ENCODE measurements at regions not wholly inside any gene's neighbourhood (a gene's known extent, or its start where the extent isn't known, plus 50 kb on each side); places are given as distances from the start of the nearest gene placed in this dataset.
"Not testable (repeated sequence)": the region's sequence is repeated elsewhere in the genome, so short reads cannot be mapped to it uniquely, and the experiment has no call there.

GRCh38 chr1:55813618-55814017 lies 598.5 kb upstream of the USP24 start:
- DNase-seq, result no peak
- Mint-ChIP-seq H3K4me3 (no peak overlapping the region), H3K27ac (no peak overlapping the region), H3K9me3 (no peaks in the 10 kb centered on the region), H3K36me3 (ENCODE audit: insufficient read depth) (no peaks in the 10 kb centered on the region), H3K4me1 (ENCODE audit: low read depth in 2 of 2) (no peaks in the 10 kb centered on the region), H3K27me3 (no peaks in the 10 kb centered on the region)
- no peak for ATAC-seq (replicated peaks)

- no peaks in the 10 kb centered on the region for H3K27me3 Mint-ChIP-seq
- ATAC-seq (replicated peaks) (no peak), DNase-seq (no peak)
- H3K27ac Mint-ChIP-seq, result no peak overlapping the region
- H3K4me1 Mint-ChIP-seq (ENCODE audit: low read depth in 2 of 2), result no peaks in the 10 kb centered on the region
- H3K4me3 Mint-ChIP-seq, result no peak overlapping the region
- H3K36me3 Mint-ChIP-seq (ENCODE audit: insufficient read depth), result no peaks in the 10 kb centered on the region
- H3K9me3 Mint-ChIP-seq, result no peaks in the 10 kb centered on the region
Measured at GRCh38 chr1:55812281-55812680, 597.1 kb upstream of the USP24 start.

- H3K27me3 Mint-ChIP-seq, result peaks cover 5 to 14% of the 10 kb centered on the region in 2 donors
- ATAC-seq (replicated peaks) (no peak), DNase-seq (no peak)
- H3K9me3 Mint-ChIP-seq, result peaks cover 6 to 15% of the 10 kb centered on the region in 2 donors
- H3K27ac Mint-ChIP-seq, result no peak overlapping the region
- H3K4me3 Mint-ChIP-seq, result no peak overlapping the region
- H3K36me3 Mint-ChIP-seq (ENCODE audit: insufficient read depth), result no peaks in the 10 kb centered on the region
- H3K4me1 Mint-ChIP-seq (ENCODE audit: low read depth in 2 of 2), result no peaks in the 10 kb centered on the region
Measured at GRCh38 chr1:55808263-55808662, 593.1 kb upstream of the USP24 start.

- ATAC-seq (replicated peaks) (no peak), DNase-seq (no peak)
- Mint-ChIP-seq H3K27ac (no peak overlapping the region), H3K9me3 (peaks cover 6 to 15% of the 10 kb centered on the region in 2 donors), H3K27me3 (peaks cover 13 to 14% of the 10 kb centered on the region in 2 donors), H3K4me1 (ENCODE audit: low read depth in 2 of 2) (no peaks in the 10 kb centered on the region), H3K4me3 (no peak overlapping the region), H3K36me3 (ENCODE audit: insufficient read depth) (no peaks in the 10 kb centered on the region)
Measured at GRCh38 chr1:55803429-55803828, 588.3 kb upstream of the USP24 start.

- Mint-ChIP-seq H3K27me3 (peaks cover 13 to 14% of the 10 kb centered on the region in 2 donors), H3K4me3 (no peak overlapping the region), H3K9me3 (peaks cover 6 to 15% of the 10 kb centered on the region in 2 donors), H3K27ac (no peak overlapping the region), H3K36me3 (ENCODE audit: insufficient read depth) (no peaks in the 10 kb centered on the region), H3K4me1 (ENCODE audit: low read depth in 2 of 2) (no peaks in the 10 kb centered on the region)
- ATAC-seq (replicated peaks), result no peak
- DNase-seq, result no peak
Measured at GRCh38 chr1:55801481-55801880, 586.3 kb upstream of the USP24 start.

- no peak for ATAC-seq (replicated peaks)
Measured at GRCh38 chr1:55800503-55800902, 585.3 kb upstream of the USP24 start.

GRCh38 chr1:55793856-55794255 lies 578.7 kb upstream of the USP24 start:
- Mint-ChIP-seq H3K4me3 (no peak overlapping the region), H3K36me3 (ENCODE audit: insufficient read depth) (no peaks in the 10 kb centered on the region), H3K4me1 (ENCODE audit: low read depth in 2 of 2) (no peaks in the 10 kb centered on the region), H3K27me3 (no peaks in the 10 kb centered on the region), H3K27ac (no peak overlapping the region), H3K9me3 (no peaks in the 10 kb centered on the region)
- no peak for DNase-seq
- no peak for ATAC-seq (replicated peaks)

More at GRCh38 chr1:55800503-55800902, 585.3 kb upstream of the USP24 start:
- peaks cover 8% of the 10 kb centered on the region in 2 donors for H3K27me3 Mint-ChIP-seq
- no peak for DNase-seq
- no peak overlapping the region for H3K27ac Mint-ChIP-seq
- H3K4me3 Mint-ChIP-seq, result no peak overlapping the region
- H3K9me3 Mint-ChIP-seq, result peaks cover under 1 to 8% of the 10 kb centered on the region in 2 donors
- H3K4me1 Mint-ChIP-seq (ENCODE audit: low read depth in 2 of 2), result no peaks in the 10 kb centered on the region
- no peaks in the 10 kb centered on the region for H3K36me3 Mint-ChIP-seq (ENCODE audit: insufficient read depth)

- Mint-ChIP-seq H3K4me3 (no peak overlapping the region), H3K36me3 (ENCODE audit: insufficient read depth) (no peaks in the 10 kb centered on the region), H3K27me3 (no peaks in the 10 kb centered on the region), H3K9me3 (peaks cover 0 to 2% of the 10 kb centered on the region in 2 donors), H3K27ac (no peak overlapping the region), H3K4me1 (ENCODE audit: low read depth in 2 of 2) (no peaks in the 10 kb centered on the region)
- ATAC-seq (replicated peaks) (no peak), DNase-seq (no peak)
Measured at GRCh38 chr1:55792870-55793269, 577.7 kb upstream of the USP24 start.

GRCh38 chr1:55789466-55789865 lies 574.3 kb upstream of the USP24 start:
- DNase-seq (no peak), ATAC-seq (replicated peaks) (no peak)
- H3K27ac Mint-ChIP-seq, result no peak overlapping the region
- peaks cover 0 to 7% of the 10 kb centered on the region in 2 donors for H3K27me3 Mint-ChIP-seq
- H3K4me3 Mint-ChIP-seq, result no peak overlapping the region
- peaks cover 0 to 2% of the 10 kb centered on the region in 2 donors for H3K9me3 Mint-ChIP-seq
- H3K36me3 Mint-ChIP-seq (ENCODE audit: insufficient read depth), result no peaks in the 10 kb centered on the region
- H3K4me1 Mint-ChIP-seq (ENCODE audit: low read depth in 2 of 2), result no peaks in the 10 kb centered on the region

GRCh38 chr1:55786396-55786795 lies 571.2 kb upstream of the USP24 start:
- ATAC-seq (replicated peaks), result no peak
- Mint-ChIP-seq H3K36me3 (ENCODE audit: insufficient read depth) (no peaks in the 10 kb centered on the region), H3K4me1 (ENCODE audit: low read depth in 2 of 2) (no peaks in the 10 kb centered on the region), H3K4me3 (no peak overlapping the region), H3K27me3 (peaks cover 0 to 11% of the 10 kb centered on the region in 2 donors), H3K9me3 (peaks cover 0 to 2% of the 10 kb centered on the region in 2 donors), H3K27ac (no peak overlapping the region)
- no peak for DNase-seq

- H3K9me3 Mint-ChIP-seq; H3K4me1 Mint-ChIP-seq (ENCODE audit: low read depth in 2 of 2); ATAC-seq (replicated peaks); H3K4me3 Mint-ChIP-seq; H3K36me3 Mint-ChIP-seq (ENCODE audit: insufficient read depth); H3K27ac Mint-ChIP-seq; DNase-seq: not testable (repeated sequence)
- peaks cover 0 to 16% of the 10 kb centered on the region in 2 donors for H3K27me3 Mint-ChIP-seq
Measured at GRCh38 chr1:55784941-55785450, 569.8 kb upstream of the USP24 start.

- DNase-seq (no peak), ATAC-seq (replicated peaks) (no peak)
- no peak overlapping the region for H3K27ac Mint-ChIP-seq
- no peak overlapping the region for H3K4me3 Mint-ChIP-seq
- peaks cover 0 to 10% of the 10 kb centered on the region in 2 donors for H3K27me3 Mint-ChIP-seq
- H3K4me1 Mint-ChIP-seq (ENCODE audit: low read depth in 2 of 2), result no peaks in the 10 kb centered on the region
- no peaks in the 10 kb centered on the region for H3K9me3 Mint-ChIP-seq
- H3K36me3 Mint-ChIP-seq (ENCODE audit: insufficient read depth), result no peaks in the 10 kb centered on the region
Measured at GRCh38 chr1:55781944-55782482, 566.8 kb upstream of the USP24 start.

- H3K9me3 Mint-ChIP-seq, result no peaks in the 10 kb centered on the region
- H3K27ac Mint-ChIP-seq, result no peak overlapping the region
- no peak for DNase-seq
- H3K36me3 Mint-ChIP-seq (ENCODE audit: insufficient read depth), result no peaks in the 10 kb centered on the region
- no peaks in the 10 kb centered on the region for H3K4me1 Mint-ChIP-seq (ENCODE audit: low read depth in 2 of 2)
- ATAC-seq (replicated peaks), result no peak
- H3K27me3 Mint-ChIP-seq, result peaks cover 0 to 9% of the 10 kb centered on the region in 2 donors
- H3K4me3 Mint-ChIP-seq, result no peak overlapping the region
Measured at GRCh38 chr1:55781003-55781402, 565.8 kb upstream of the USP24 start.

GRCh38 chr1:55777545-55777944 lies 562.4 kb upstream of the USP24 start:
- Mint-ChIP-seq H3K9me3 (no peaks in the 10 kb centered on the region), H3K27me3 (peaks cover 0 to 9% of the 10 kb centered on the region in 2 donors), H3K4me1 (ENCODE audit: low read depth in 2 of 2) (no peaks in the 10 kb centered on the region), H3K4me3 (no peak overlapping the region), H3K36me3 (ENCODE audit: insufficient read depth) (no peaks in the 10 kb centered on the region), H3K27ac (no peak overlapping the region)
- DNase-seq (no peak), ATAC-seq (replicated peaks) (no peak)

Data from effector memory CD8-positive, alpha-beta T cell (primary cell).